Activated CD8-positive, alpha-beta memory T cell treated with anti-CD3 and anti-CD28 coated beads for 48 hours (primary cell): ENCODE measurements at regions not wholly inside any gene's neighbourhood (a gene's known extent, or its start where the extent isn't known, plus 50 kb on each side); places are given as distances from the start of the nearest gene placed in this dataset.
"Not testable (repeated sequence)": the region's sequence is repeated elsewhere in the genome, so short reads cannot be mapped to it uniquely, and the experiment has no call there.

Experiments
- DNase-seq, 3 experiments: peaks; one replicate each; pipeline ENCODE4 v3.0.0-alpha.2; 2020; ENCODE audit warnings: low read depth in 2 of 3, low spot score in 2 of 3

DNA sequence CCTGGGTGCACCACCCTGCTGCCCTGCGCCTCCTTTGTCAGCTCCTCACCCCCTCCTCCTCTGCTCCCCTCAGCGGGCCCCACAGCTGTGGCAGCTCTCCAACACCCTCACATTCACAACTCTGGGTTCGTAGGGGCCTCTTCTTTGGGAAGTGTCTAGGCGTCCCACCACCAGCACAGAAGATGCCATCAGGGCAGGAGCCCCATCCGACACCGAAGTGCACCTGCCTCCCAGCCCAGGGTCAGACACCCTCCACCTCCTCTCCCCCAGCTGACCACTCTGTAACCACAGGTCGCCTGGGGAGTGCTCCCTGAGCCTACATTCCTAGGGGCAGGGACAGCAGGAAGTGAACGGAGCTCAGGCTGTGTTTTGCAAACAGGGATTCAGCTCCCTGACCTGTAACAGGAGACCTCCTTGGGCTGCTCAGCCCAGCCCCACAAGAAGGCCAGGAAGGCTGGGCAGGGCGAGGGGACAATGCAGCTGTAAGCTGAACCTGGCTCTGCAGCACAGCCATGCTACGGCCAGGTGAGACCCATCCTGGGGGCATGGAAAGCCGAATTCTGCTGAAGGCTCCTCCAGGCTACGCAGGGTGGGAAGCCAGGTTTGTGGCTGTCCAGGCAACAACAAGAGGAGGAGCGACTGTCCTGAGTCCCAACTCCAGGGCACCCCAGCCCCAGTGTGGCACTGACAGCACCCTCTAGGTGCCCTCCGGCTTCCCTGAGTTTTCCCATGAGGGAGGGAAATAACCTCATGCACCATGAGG, 269.0 kb downstream of the GOLGA6L6 start:
- no peak for DNase-seq

DNA sequence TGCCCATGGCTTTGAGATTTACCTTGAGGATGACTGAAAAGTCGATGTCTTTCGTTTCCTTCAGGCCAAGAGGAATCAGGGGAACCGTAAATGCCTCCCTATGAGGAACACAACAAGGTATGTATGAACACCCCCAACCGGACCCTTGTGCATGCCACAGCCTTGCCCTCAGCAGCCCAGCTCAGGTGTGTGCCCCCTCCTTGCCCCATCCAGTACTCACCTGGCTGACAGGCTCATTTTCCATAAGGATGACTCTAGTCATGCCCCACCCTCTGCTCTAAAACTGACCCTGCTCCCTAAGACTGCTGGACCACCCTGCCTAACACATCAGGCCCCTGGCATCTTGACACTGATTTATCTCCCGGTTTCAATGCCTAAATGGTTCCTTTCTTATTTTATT, 270.0 kb downstream of the GOLGA6L6 start:
- DNase-seq = no peak

DNA sequence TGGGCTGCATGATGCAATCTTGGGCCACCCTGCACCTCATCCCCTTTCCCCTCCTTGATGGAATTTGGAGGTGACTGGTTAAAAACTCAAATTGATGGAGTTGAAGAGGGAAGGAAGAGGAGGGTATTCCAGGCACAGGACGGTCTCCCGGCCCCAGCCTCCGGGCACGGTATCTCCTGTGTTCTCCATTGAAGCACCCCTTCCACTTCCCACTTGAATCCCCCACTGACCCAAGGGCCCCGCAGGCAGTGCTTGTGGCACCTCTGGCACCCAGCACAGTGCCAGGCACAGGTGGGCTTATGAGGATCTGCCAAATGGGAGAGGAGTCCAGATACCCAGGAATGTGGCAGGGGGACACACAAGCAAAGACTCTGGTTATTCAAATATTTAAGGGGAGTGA, 271.6 kb downstream of the GOLGA6L6 start:
- not testable (repeated sequence) for DNase-seq

DNA sequence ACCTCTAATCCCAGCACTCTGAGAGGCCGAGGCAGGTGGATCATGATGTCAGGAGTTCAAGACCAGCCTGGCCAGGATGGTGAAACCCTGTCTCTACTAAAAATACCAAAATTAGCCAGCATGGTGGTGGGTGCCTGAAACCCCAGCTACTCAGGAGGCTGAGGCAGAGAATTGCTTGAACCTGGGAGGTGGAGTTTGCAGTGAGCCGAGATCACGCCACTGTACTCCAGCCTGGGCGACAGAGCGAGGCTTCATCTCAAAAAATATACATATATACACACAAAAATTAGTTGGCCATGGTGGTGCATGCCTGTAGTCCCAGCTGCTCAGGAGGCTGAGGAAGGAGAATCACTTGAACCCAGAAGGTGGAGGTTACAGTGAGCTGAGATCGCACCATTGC, 273.6 kb downstream of the GOLGA6L6 start:
- DNase-seq = not testable (repeated sequence)

DNA sequence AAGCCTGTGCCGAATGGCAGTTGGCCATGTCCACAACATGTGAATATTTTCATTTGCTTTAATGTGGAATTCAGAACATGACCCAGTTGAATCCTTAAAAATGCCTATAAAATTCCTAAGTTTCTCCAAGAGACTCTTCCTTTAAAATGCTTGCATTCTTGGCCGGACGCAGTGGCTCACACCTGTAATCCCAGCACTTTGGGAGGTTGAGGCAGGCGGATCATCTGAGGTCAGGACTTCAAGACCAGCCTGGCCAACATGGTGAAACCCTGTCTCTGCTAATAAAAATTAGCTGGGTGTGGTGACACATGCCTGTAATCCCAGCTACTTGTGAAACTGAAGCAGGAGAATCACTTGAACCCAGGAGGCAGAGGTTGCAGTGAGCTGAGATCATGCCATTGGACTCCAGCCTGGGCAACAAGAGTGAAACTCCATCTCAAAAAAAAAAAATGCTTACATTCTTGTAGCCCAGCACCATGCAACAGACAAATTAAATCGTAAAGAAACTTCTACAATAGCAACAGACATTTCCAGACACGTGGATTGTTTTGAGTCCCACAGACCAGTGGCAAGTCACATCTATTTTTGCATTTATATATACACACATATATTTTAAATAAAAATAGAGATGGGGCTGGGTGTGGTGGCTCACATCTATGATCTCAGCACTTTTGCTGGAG, 274.4 kb downstream of the GOLGA6L6 start:
- DNase-seq = not testable (repeated sequence)

DNA sequence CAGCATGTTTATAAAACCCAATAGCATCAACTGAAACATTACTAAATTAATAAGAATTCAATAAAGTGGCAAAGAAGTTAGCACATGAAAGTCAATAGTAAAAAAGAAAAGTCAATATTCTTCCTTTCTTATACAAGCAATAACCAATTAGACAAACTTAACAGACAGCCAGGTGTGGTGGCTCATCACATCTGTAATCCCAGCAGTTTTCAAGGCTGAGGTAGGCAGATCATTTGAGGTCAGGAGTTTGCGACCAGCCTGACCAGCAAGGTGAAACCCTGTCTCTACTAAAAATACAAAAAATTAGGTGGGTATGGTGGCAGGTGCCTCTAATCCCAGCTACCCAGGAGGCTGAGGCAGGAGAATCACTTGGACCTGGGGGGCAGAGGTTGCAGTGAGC, 275.9 kb downstream of the GOLGA6L6 start:
- not testable (repeated sequence) for DNase-seq

DNA sequence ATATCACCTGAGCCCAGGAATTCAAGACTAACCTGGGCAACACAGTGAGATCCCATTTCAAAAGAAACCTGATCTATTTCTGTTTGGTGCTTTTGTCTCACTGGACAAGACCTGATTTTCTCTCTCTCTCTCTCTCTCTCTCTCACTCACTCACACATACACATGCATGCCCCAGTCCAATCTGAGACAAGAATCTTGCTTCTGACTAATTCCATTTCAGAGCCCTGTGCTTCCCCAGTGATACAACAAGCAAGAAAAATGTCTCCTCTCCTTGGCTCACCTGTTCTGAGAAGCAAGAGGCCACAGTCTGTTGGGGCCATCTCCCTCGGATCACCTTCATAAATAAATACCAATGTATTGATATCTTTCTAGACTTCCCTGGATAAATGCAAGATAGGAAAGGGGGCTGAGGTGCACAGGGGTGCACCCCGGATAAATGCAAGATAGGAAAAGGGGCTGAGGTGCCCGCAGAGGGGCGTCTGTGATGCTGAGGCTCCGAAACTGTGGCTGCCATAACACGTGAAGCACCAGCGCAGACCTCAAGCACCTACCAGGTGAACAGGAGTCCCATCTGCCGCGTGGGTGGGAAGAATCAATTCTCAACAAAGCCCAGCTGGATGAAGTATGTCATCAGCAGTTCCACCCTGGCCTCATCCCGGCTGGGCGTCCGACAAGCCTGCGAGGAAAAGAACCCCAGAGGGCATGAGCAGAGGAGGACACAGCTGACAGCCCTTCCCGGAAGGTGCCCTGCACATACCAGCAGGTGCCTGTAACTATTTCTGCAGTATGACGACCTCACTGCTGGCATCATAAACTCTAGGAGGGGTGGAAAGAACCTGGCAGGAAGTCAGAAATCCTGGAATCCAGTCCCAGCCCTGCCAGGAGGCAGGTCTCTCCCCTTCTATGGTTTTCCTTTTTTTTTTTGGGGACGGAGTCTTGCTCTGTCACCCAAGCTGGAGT, 280.0 kb downstream of the GOLGA6L6 start:
- not testable (repeated sequence) for DNase-seq

DNA sequence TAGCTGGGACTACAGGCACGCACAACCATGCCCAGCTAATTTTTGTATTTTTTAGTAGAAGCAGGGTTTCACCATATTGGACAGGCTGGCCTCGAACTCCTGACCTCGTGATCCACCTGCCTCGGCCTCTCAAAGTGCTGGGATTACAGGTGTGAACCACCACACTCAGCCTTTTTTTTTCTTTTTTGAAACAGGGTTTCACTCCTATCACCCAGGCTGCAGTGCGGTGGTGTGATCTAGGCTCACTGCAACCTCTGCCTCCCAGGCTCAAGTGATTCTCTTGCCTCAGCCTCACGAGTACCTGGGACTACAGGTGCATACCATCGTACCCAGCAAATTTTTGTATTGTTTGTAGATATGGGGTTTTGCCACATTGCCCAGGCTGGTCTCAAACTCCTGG, 280.9 kb downstream of the GOLGA6L6 start:
- DNase-seq = not testable (repeated sequence)

DNA sequence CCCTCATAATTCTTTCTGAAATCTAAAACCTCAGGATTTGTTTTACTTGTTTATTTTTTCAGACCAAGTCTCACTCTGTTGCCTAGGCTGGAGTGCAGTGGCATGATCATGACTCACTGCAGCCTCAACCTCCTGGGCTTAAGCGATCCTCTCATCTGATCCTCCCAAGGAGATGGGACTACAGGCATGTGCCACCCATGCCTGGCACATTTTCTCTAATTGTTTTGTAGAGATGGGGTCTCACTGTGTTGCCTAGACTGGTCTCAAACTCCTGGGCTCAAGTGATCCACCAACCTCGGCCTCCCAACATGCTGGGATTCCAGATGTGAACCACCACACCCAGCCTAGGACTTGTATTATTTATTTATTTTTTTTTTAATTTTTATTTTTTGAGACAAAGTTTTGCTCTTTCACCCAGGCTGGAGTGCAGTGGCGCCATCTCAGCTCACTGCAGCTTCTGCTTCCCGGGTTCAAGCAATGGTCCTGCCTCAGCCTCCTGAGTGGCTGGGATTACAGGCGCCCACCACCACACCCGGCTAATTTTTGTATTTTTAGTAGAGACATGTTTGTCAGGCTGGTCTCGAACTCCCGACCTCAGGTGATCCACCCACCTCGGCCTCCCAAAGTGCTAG, 281.9 kb downstream of the GOLGA6L6 start:
- not testable (repeated sequence) for DNase-seq

DNA sequence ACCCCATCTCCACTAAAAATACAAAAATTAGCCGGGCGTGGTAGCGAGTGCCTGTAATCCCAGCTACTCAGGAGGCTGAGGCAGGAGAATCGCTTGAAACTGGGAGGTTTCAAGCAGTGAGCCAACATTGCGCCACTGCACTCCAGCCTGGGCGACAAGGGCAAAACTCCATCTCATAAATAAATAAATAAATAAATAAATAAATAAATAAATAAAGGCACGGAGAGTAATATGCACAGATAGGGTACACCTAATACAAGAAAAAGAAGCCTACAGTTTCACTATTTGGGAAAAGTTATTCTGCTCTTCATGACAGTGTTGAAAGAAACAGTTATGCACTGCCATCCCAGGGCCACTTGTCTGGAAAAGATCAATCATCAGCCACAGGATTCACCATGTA, 285.2 kb downstream of the GOLGA6L6 start:
- not testable (repeated sequence) for DNase-seq

DNA sequence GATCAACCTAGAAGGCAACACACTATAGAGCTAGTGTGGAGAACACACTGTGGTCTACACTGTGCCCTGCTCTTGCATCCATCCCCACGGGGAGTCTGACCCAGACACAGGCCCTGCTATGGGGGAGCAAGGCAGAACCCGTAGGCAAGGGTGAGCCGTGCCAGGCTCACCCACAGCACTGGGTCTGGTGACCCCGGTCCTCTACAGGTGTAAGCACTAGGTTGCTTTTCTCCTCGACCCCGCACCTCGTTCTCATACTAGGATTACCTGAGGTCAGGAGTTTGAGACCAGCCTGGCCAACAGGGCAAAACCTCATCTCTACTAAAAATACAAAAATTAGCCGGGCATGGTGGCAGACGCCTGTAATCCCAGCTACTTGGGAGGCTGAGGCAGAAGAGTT, 286.0 kb downstream of the GOLGA6L6 start:
- not testable (repeated sequence) for DNase-seq

DNA sequence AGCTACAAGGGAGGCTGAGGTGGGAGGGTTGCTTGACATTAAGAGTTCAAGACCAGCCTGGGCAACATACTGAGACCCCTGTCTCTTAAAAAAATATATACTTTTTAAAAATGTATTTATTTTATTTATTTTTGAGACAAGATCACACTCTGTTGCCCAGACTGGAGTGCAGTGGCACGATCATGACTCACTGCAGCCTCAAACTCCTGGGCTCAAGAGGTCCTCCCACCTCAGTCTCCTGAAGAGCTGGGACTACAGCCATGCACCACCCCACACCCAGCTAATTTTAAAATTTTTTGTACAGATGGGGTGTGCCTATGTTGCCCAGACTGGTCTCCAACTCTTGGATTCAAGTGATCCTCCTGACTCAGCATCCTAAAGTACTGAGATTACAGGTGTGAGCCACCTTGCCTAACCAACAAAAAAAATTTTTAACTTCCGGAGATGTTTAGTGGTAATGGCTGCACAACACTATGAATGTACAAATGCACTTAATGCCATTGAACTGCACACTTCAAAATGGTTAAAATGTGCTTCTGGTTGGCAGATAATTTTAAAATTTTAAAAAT, 288.5 kb downstream of the GOLGA6L6 start:
- DNase-seq = not testable (repeated sequence)

DNA sequence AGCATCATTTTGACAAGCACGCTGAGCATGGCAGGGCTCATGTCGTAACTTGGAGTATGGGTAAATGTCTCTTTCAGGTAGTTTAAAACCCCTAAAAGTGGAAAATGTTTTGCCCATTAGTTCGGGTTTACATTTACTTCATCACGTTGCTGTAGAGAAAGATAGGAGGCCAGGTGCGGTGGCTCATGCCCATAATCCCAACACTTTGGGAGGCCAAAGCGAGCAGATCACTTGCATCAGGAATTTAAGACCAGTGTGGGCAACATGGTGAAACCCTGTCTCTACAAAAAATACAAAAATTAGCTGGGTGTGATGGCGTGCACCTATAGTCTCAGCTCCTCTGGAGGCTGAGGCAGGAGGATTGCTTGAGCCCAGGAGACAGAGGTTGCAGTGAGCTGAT, 289.6 kb downstream of the GOLGA6L6 start:
- not testable (repeated sequence) for DNase-seq

DNA sequence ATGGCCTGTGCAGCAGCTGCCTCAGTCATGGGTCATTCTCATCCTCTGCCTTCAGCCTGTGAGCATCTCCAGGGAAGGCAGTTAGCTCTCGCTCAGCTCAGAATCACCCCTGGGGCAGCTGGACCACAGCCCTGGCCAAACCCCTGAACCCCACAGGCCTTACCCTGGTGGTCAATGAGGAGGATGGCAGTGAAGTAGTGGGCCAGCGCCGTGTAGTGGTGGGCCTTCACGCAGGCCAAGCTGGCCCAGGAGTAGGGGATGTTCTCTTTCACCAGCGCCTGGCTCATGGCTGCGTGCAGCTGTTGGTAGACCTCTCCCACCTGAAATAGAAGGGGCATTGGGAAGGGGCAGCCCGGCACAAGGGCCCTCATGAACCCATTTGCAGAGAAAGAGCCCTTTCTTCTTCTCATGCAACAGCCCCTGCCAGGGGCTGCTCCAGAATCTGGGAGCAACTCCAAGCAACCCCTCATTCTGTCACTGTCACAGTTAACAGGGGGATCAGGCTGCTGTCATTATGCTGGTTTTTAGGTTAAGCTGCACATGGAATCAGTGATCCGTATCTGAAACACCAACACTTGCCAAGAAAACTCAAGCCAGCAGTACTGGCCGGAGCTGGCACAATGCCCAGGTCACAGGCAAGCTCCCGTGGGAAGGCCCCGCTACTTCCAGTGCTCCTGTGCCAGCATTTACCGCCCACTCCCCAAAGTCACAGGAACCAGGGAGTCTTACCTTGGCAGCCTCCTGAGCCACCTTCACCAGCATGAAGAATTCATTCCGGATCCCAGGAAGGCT, 290.2 kb downstream of the GOLGA6L6 start:
- not testable (repeated sequence) for DNase-seq

DNA sequence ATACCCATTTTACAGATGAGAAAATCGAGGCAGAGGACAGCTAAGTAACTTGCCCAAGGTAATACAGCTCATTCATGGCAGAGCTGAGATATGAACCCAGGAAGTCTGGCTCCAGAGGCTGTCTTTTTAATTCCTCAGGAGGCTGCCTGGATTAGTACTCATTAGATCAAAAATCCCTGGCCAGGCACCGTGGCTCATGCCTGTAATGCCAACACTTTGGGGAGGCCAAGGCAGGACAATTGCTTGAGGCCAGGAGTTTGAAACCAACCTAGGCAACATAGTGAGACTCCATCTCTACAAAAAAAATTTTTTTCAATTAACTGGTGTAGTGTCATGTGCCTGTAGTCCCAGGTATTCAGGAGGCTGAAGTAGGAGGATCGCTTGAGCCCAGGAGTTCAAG, 291.4 kb downstream of the GOLGA6L6 start:
- DNase-seq = not testable (repeated sequence)

DNA sequence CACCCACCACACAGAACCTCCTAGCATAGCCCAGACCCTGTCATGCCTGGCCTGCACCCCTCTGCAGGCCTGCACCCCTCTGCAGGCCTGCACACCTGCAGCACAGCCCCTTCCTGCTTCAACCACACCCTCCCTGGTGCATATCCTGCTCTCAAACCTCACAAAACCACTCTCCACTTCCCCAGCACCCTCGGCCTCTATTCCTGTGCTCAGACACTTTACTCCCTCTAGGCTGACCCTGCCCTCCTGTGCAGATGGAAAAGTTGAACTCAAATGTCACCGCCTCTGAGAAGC, 292.0 kb downstream of the GOLGA6L6 start:
- not testable (repeated sequence) for DNase-seq

DNA sequence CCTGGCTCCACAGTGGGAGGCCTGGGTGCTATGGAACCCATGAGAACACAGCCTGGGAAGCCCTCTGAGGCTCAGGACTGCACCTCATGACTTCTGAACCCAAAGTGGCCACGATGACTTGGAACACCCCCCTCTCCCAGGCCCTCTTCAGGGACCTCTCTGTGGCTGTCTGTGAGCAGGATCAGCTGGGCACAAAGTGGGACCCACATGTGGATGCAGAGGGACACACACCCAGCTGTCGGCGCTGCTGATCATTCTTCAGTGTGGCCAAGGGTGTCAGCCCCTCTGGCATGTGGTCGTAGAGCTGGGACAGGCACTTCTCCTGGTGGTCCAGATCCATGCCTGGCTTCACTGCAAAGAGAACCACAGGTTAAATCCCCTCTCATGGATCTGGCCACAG, 293.2 kb downstream of the GOLGA6L6 start:
- DNase-seq = not testable (repeated sequence)

DNA sequence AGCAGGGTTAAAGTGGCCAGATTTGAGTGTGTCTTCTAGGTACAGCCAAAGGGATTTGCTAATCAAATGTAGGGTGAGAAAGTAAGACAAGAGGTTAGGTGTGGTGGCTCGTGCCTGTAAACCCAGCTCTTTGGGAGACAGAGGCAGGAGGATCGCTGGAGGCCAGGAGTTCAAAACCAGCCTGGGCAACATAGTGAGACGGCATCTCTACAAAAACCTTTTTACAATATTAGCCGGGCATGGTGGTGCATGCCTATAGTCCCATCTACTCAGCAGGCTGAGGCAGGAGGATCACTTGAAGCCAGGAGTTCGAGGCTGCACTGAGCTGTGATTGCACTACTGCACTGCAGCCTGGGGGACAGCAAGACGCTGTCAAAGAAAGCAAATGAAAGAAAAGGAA, 294.5 kb downstream of the GOLGA6L6 start:
- not testable (repeated sequence) for DNase-seq

DNA sequence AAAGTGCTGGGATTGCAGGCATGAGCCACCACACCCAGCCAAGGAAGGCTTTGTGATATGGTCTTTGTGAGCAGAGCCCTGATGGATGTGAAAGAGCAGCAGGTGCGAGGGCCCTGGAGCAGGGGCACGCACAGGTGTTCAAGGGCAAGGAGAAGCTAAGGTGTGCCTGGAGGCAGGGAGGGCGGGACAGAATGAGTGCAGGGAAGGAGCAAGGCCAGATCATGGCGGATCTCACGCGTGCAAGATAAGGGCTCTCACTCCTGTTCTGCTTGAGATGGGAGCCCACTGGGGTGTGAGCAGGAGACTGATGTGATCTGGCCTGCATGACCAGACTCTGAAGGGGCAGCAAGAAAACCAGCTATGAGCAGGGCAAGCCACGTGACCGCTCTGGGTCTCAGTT, 295.0 kb downstream of the GOLGA6L6 start:
- DNase-seq = not testable (repeated sequence)

DNA sequence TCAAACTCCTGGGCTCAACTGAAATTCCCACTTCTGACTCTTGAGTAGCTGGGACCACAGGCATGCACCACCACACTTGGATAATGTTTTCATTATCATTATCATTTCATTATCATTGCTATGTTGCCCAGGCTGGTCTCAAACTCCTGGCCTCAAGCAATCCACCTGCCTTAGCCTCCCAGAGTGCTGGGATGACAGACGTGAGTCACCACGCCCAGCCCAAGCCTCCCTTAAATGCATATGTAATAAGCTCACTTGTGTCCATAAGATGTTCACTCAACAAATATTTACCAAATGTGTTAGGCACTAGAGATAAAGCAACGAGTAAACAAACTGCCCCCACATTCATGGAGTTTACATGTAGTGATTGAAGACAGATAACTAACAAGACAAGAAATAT, 295.7 kb downstream of the GOLGA6L6 start:
- DNase-seq = not testable (repeated sequence)
